Stimulated activated CD8-positive, alpha-beta memory T cell treated with anti-CD3 and anti-CD28 coated beads, Interleukin-7, amount 100 ng/mL, for 1 hour (primary cell): ENCODE measurements at regions not wholly inside any gene's neighbourhood (a gene's known extent, or its start where the extent isn't known, plus 50 kb on each side); places are given as distances from the start of the nearest gene placed in this dataset.
"Not testable (repeated sequence)": the region's sequence is repeated elsewhere in the genome, so short reads cannot be mapped to it uniquely, and the experiment has no call there.

Experiments
- DNase-seq, 2 donors: peaks; one replicate each; pipeline ENCODE4 v3.0.0-alpha.2; 2020; ENCODE audit warnings: low read depth in 2 of 2

GRCh38 chr7:136533732-136534131 is 334.7 kb upstream of the CHRM2 start:
- no peak for DNase-seq

GRCh38 chr7:136530831-136531230 is 337.6 kb upstream of the CHRM2 start:
- DNase-seq, result no peak

GRCh38 chr7:136528329-136528728 is 340.1 kb upstream of the CHRM2 start:
- no peak for DNase-seq

GRCh38 chr7:136527554-136527953 is 340.9 kb upstream of the CHRM2 start:
- DNase-seq, result no peak

- no peak for DNase-seq
Observed at GRCh38 chr7:136526408-136527105, 341.9 kb upstream of the CHRM2 start.

GRCh38 chr7:136523571-136523970 is 344.9 kb upstream of the CHRM2 start:
- no peak for DNase-seq

GRCh38 chr7:136517971-136518370 is 350.5 kb upstream of the CHRM2 start:
- DNase-seq, result no peak

GRCh38 chr7:136514776-136515175 is 353.7 kb upstream of the CHRM2 start:
- DNase-seq, result no peak

- no peak for DNase-seq
Observed at GRCh38 chr7:136513744-136514143, 354.7 kb upstream of the CHRM2 start.

GRCh38 chr7:136509466-136509865 is 359.0 kb upstream of the CHRM2 start:
- no peak for DNase-seq

- no peak for DNase-seq
Observed at GRCh38 chr7:136502162-136502561, 366.3 kb upstream of the CHRM2 start.

GRCh38 chr7:136501151-136501550 is 367.3 kb upstream of the CHRM2 start:
- no peak for DNase-seq

GRCh38 chr7:136496551-136496950 is 371.9 kb upstream of the CHRM2 start:
- no peak for DNase-seq

- DNase-seq, result no peak
Observed at GRCh38 chr7:136495081-136495480, 373.4 kb upstream of the CHRM2 start.

- no peak for DNase-seq
Observed at GRCh38 chr7:136492366-136492765, 376.1 kb upstream of the CHRM2 start.

- DNase-seq, result no peak
Observed at GRCh38 chr7:136489808-136490207, 378.6 kb upstream of the CHRM2 start.

GRCh38 chr7:136480901-136481300 is 387.6 kb upstream of the CHRM2 start:
- DNase-seq, result no peak

- DNase-seq, result no peak
Observed at GRCh38 chr7:136479922-136480321, 388.5 kb upstream of the CHRM2 start.

GRCh38 chr7:136470179-136470578 is 398.3 kb upstream of the CHRM2 start:
- DNase-seq, result no peak

- DNase-seq, result no peak
Observed at GRCh38 chr7:136452949-136453348, 415.5 kb upstream of the CHRM2 start.

- no peak for DNase-seq
Observed at GRCh38 chr7:136446751-136447150, 421.7 kb upstream of the CHRM2 start.

- no peak for DNase-seq
Observed at GRCh38 chr7:136441835-136442234, 426.6 kb upstream of the CHRM2 start.

- not testable (repeated sequence) for DNase-seq
Observed at GRCh38 chr7:136431736-136432135, 436.7 kb upstream of the CHRM2 start.

- DNase-seq, result no peak
Observed at GRCh38 chr7:136424058-136424457, 444.4 kb upstream of the CHRM2 start.
